Vagina (tissue), 2 donors: ENCODE measurements at regions not wholly inside any gene's neighbourhood (a gene's known extent, or its start where the extent isn't known, plus 50 kb on each side); places are given as distances from the start of the nearest gene placed in this dataset.

Experiments used
- POLR2AphosphoS5 ChIP-seq, 2 donors: sonication (generic); formaldehyde crosslinking; IDR thresholded peaks; one replicate each; pipeline ENCODE4 v1.9.0; 2017; ENCODE audit warnings: antibody characterized with exemption in 2 of 2, mild to moderate bottlenecking in 2 of 2, low read depth in 1 of 2; ENCODE audit not compliant: insufficient read depth in 1 of 2
- TF ChIP-seq, protein P1 (sequence below), 3 experiments: fragments of 450-650 bp in 2 of 3; fragments of 200-600 bp in 1 of 3; sonication (generic) in 1 of 3; IDR thresholded peaks; one replicate each; pipeline ENCODE4 v1.5.1; 2017 to 2019; ENCODE audit warnings: antibody characterized with exemption in 3 of 3, mild to moderate bottlenecking in 2 of 3, moderate library complexity in 2 of 3

DNA sequence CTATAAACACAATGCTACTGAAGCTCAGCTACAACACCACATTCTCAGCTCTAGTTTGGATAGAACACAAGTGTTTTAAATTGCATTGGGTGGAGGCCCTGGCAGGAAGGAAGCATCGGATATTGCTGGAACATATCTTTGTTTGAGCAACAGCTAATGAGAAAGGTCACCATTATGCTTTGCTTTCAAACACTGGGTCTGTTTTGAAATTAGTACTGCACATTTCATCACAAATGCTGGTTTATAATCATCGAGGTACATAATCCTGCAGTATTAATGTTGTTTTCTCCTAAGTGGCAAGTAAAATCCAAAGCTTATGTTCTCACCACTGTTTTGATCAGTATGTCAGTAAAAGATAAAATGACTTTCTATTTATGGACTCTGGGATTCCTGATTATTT lies 61.5 kb upstream of the ARHGAP29 start:
- TF ChIP-seq, protein P1, sequence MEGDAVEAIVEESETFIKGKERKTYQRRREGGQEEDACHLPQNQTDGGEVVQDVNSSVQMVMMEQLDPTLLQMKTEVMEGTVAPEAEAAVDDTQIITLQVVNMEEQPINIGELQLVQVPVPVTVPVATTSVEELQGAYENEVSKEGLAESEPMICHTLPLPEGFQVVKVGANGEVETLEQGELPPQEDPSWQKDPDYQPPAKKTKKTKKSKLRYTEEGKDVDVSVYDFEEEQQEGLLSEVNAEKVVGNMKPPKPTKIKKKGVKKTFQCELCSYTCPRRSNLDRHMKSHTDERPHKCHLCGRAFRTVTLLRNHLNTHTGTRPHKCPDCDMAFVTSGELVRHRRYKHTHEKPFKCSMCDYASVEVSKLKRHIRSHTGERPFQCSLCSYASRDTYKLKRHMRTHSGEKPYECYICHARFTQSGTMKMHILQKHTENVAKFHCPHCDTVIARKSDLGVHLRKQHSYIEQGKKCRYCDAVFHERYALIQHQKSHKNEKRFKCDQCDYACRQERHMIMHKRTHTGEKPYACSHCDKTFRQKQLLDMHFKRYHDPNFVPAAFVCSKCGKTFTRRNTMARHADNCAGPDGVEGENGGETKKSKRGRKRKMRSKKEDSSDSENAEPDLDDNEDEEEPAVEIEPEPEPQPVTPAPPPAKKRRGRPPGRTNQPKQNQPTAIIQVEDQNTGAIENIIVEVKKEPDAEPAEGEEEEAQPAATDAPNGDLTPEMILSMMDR (IDR thresholded peaks at IDR 0.05), result no peak
- TF ChIP-seq POLR2AphosphoS5 (IDR thresholded peaks at IDR 0.05; ENCODE audit: insufficient read depth in 1 of 2, low read depth in 1 of 2), result peak; percentile 58 to 87
